ENCODE measurements at regions not wholly inside any gene's neighbourhood (a gene's known extent, or its start where the extent isn't known, plus 50 kb on each side); places are given as distances from the start of the nearest gene placed in this dataset.

DNA sequence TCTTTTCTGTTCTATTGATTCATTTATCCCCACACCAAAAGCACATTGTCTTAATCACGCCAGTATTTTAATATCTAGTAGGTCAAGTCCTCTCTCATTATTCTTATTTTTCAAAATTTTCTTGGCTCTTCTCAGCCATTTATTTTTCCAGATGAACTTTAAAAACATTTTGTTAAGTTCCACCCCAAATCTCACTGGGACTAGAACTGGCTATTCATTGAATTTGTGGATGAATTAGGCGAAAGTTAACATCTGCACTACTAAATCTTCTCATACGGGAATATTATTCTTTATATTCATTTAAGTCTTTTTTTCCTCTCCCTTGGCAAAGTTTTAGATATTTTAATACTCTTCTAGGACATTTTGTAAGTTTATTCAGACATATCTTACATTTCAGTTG, 295.2 kb upstream of the MGMT start:
- TF ChIP-seq POLR2AphosphoS5 (IDR thresholded peaks at IDR 0.05) = no peak
- TF ChIP-seq, protein P1, sequence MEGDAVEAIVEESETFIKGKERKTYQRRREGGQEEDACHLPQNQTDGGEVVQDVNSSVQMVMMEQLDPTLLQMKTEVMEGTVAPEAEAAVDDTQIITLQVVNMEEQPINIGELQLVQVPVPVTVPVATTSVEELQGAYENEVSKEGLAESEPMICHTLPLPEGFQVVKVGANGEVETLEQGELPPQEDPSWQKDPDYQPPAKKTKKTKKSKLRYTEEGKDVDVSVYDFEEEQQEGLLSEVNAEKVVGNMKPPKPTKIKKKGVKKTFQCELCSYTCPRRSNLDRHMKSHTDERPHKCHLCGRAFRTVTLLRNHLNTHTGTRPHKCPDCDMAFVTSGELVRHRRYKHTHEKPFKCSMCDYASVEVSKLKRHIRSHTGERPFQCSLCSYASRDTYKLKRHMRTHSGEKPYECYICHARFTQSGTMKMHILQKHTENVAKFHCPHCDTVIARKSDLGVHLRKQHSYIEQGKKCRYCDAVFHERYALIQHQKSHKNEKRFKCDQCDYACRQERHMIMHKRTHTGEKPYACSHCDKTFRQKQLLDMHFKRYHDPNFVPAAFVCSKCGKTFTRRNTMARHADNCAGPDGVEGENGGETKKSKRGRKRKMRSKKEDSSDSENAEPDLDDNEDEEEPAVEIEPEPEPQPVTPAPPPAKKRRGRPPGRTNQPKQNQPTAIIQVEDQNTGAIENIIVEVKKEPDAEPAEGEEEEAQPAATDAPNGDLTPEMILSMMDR (IDR thresholded peaks at IDR 0.05) = no peak

Measured in sigmoid colon (tissue), 4 donors.